Lung microvascular endothelial cell (primary cell): ENCODE measurements at regions not wholly inside any gene's neighbourhood (a gene's known extent, or its start where the extent isn't known, plus 50 kb on each side); places are given as distances from the start of the nearest gene placed in this dataset.
A peak's percentile ranks its signal among the peaks of the same experiment; 100 is the strongest.

Source experiments
- DNase-seq, 2 donors: peaks; one replicate each; pipeline versions ENCODE4 v3.0.0 to v3.0.0-alpha.2; 2010; ENCODE audit warnings: low read depth in 2 of 2

DNA sequence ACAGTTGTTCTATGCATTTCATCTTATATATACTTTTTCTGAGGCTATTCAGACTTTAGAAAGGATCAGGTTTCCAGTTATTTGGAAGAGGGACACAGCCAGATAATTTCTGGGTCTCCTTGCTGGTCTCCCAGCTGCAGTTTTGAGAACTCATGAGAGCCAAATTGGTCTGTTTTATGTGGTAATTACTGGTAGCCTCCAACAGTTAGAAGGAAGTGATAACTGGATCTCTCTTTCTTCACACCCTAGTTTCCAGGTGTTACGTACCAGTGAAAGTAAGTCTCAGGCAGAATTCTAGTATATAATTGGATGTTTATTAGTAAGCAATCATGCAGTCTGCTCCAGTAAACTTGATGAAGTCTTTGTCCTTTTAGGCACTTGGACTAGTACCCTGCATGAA lies 63.2 kb upstream of the RPS23 start:
- no peak for DNase-seq

DNA sequence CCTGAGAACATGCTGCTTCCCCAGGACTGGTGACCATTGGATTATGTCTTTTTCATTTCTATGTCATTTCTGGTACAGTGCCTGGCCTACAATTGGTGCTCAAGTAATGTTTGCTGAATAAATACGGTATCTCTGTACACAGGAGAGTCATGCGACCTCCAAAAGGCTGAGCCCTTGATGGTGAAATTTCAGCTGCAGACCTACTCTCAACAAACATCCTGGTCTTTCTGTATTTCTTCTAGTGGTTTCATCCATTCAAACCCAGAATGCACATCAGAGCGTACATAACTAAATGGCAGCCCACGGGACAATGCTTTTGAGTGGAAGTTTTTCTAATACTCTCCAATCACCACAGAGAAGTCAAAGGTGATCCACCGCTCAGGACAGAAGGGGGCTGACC lies 62.6 kb upstream of the RPS23 start:
- no peak for DNase-seq

DNA sequence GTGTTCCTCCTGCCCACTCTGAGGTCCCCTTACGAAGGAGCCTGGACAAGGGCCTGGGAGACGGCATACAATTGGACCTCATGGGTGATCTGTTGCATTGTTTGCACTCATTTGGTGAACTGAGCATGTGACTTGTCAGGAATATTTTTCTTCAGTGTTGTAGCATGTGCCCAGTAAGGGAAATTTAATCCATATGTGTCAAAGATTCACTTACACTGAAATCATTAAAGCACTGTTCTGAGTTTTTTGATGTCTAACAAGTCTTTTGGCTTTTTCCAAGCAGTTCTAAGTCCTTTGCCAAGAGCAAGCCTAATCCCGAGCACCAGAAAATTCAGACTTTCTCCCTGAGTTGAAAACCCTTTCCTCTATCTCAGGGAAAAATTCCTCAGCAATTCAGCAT lies 61.6 kb upstream of the RPS23 start:
- DNase-seq, result no peak

DNA sequence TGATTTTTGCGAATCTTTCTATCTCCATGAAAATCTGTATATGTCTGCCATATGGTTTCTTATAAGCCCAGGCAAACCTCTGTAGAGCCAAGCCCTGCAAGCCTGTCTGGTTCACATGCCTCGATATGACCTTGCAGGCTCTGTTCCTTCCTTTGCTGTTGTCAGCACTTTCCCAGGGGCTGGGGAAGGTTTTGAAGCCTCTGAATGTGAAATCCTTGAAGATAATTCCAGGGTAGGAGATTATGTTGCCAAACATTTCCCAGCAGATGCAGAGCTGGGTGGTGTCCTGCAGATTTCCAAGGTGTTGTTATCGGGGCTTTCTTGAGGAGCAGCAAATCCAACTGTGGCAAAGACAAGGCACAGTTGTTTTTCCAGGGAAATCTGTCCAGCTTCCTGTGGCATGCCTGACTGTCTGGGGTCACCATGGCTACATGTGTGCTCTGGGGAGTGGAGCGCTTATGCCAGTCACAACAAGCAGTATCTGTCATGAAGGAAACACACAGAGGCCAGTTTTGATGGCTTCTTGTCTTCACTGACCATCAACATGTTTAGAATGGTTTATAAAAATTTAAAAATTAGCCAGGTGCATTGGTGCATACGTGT lies 60.7 kb upstream of the RPS23 start:
- no peak for DNase-seq

DNA sequence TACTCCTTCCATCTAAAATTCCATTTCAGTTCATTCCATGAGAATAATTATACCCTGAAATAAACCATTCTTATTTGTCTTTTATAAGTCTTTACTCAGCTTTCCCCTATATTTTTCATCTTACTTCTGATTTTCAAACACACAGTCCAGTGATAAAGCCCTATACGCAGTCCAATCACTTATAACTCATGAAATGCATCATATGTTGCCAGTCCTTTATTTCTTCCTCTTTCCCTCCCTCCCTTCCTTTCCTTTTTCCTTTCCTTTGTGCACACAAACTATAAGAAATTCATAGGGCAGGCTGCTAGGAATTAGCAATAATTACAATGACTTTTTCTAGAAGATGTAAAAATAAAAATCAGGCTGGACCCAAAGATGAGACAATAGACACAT lies 58.8 kb upstream of the RPS23 start:
- no peak for DNase-seq

DNA sequence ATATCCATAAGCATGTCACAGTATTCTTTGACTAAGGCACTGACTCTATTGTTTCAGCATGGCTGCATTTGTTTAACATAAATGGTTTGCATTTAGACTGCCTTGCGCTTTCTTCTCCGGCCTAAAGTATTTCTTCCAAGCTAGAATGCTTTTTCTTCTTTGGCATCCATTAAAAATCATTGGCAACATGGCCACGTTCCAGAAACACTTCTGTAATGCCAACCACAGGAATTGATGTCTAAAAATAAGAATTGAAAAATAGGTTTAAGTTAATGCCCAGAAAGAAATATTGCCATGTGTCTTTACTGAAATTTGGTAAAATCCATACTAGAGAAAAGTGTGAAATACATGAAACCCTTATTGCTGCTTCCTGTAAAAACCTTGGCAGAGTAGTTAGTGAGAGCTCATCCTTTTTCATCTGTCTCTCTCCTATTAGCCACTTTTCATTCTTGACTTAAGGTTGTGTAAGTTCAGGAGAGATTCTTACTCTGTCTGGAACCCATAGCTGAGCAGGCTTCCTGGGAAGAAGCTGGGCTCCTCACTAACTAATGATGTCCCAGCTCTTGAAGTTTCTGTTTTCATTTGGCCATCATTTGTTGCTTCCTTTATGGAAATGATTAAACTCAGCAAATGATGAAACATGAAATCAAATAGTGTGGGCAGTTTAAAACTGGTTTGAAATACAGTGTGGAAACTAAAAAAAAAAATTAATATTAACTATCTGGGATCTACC lies 58.2 kb upstream of the RPS23 start:
- no peak for DNase-seq

DNA sequence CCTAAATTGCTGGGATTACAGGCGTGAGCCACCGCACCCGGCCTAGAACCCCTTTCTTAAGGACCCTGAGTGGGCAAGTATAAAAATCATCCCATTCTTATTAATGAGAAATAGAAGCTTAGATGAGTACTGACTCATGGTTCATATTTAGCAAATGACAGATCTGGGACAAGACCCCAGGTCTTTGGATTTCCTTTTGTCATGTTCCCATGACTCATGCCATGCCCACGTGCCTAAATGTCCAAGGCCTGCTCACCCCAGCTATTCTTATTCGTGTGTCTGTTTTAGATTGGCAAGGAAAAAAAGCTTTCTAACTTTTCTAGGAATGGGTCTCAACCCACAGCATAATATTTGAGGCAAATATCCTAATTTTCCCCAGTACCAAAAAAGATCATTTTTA lies 57.7 kb upstream of the RPS23 start:
- peak; percentile 26 to 33 for DNase-seq

GRCh38 chr5:82334856-82335255 lies 56.7 kb upstream of the RPS23 start:
- DNase-seq, result no peak

DNA sequence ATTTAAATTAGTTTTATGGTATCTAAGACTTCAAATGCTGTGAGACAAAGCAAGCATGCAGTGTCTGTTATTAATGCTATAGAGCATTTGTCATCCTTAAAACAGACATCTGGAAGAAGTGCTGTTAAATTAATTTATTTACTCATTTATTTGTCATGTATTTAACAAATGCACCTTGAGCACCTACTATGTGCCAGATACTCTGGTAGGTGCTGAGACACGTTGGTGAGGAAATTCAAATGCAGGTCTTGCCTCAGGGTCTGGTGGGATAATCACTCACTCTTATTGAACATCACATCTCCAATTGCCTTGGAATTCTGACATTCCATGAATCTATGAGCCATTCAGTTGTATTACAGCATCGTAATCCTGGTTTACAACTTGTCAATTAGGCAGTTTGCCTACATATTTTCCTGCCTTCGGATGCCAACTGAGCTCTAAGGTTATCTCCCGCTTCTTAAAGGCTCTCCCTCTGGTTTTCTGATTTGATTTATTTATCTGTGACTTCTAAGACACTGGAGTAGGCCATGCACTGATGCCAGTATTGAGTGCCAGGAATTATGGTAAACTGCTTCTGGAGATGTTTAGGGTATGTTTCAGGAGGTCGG lies 56.0 kb upstream of the RPS23 start:
- no peak for DNase-seq

- DNase-seq, result no peak
Measured at GRCh38 chr5:82332886-82333615, 54.9 kb upstream of the RPS23 start.

- DNase-seq, result no peak
Measured at GRCh38 chr5:82332064-82332855, 54.1 kb upstream of the RPS23 start.

DNA sequence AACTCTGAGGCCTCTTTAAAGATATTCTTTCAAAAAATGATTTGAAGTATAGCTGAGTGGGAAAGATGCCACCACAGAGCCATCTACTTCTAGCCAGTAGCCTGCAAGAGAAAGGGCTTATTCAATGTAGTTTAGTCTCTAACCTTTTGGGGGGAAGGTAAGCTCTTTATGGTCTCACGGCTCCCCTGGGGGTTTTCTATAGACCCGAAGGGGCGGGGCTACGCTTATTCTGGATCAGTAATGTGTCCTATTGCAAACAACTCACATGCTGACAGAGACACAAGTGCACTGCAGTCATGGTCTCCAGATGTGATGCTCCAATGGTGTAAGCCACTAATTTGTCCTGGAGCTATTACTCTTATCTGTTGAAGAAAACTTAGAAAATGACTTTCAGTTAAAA lies 53.4 kb upstream of the RPS23 start:
- DNase-seq, result no peak

DNA sequence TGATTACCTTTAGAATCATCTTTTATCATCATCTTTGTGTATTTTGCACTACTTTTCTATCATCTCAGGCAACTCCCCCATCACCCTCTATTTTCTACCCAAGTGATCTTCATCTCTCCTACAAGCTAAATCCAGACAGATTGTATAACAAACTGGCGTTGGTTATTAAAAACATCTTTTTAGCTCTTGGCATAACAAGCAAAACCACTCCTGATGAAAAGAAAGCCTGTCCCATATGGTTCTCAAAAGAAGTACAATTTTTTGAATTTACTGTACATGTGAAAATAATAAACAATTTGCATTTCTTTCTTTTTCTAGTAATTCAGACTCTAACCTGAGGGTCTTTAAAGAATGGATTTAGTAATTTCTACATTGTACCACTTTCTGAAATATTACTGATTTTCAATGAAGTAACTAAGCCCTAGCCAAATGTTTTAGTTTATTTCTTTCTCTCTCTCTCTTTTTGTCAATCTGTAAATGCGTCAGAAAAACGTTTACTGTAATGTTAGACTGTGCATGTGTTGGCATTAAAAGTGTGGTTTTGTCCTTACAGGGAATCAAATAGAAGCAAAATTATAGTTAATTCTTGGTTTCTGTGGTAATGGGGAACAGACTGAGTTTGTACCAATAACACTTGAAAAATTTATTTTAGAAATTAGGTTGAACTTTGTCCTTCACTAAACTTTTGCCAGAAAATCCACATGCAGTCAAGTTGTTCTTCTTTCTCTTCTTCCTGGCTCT lies 52.5 kb upstream of the RPS23 start:
- DNase-seq, result no peak

- DNase-seq, result no peak
Measured at GRCh38 chr5:82329393-82329792, 51.2 kb upstream of the RPS23 start.
